DMS53 treated with DMSO at 0.1 percent for 48 hours (cell line): ENCODE measurements at regions not wholly inside any gene's neighbourhood (a gene's known extent, or its start where the extent isn't known, plus 50 kb on each side); places are given as distances from the start of the nearest gene placed in this dataset.
"Not testable (repeated sequence)": the region's sequence is repeated elsewhere in the genome, so short reads cannot be mapped to it uniquely, and the experiment has no call there.

ENCODE experiments used
- DNase-seq: peaks from one replicate; lab custom pipeline; 2025; ENCODE audit not compliant: unreplicated experiment; lab: John Stamatoyannopoulos, UW

- DNase-seq, result not testable (repeated sequence)
Measured at GRCh38 chr14:106482213-106482612, 955.8 kb downstream of the TMEM121 start.

- peak; percentile 0 for DNase-seq
Measured at GRCh38 chr14:106487600-106487999, 961.2 kb downstream of the TMEM121 start.

GRCh38 chr14:106488291-106488690 is 961.9 kb downstream of the TMEM121 start:
- DNase-seq, result no peak

GRCh38 chr14:106489112-106489881 is 962.9 kb downstream of the TMEM121 start:
- no peak for DNase-seq

DNA sequence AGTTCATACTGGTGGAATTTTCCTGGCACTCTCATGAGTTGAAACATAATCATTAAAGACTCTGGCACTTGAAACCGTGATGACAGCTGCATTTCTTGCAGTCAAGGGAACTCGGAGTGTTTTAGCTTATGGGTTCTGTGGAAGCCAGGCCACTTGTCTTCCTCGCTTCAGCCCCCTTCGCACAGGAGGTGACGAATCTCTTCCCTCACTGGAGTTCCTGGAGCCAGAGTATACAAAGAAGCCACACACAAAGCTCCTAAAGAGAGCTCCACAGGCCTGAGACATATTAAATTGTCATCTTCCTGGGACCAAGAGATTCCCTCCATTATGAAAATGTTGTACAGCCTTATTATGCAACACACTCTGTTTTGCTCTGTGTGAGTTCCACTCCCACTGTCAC is 964.1 kb downstream of the TMEM121 start:
- DNase-seq, result no peak

GRCh38 chr14:106491851-106492250 is 965.5 kb downstream of the TMEM121 start:
- DNase-seq, result peak; percentile 2

DNA sequence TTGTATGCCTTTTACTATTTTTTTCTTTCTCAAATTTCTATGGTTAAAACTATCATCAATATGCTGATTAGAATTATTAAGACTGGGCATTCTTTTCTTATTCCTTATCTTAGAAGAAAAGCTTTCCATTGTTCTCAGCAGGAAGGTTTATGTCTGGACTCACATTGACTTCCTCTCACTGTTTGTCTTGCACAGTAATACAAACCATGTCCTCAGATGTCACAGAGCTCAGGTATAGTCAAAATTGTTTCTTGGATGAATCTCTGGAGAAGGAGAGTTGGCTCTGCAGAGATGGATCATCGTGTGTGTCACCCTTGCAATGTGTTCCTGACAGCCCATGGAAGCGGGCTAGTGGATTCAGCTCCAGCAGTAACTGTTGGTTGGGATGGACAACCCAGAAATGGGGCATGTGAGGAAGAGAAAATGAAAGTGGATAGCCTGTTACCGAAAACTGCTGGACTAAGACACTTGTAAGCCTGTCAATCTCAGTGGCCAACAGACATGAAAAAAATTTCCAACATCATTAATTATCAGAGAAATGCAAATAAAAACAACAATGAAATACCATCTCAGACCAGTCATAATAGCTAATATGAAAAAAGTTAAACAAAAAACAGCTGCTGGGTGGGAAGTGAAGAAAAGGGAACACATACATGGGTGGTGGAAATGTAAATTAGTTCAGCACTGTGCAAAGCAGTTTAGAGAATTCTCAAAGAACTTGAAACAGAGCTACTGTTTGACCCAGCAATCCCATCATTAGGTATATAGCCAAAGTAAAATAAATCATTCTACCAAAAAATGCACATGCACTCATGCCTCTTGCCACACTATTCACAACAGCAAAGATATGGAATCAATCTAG is 967.8 kb downstream of the TMEM121 start:
- DNase-seq, result no peak

DNA sequence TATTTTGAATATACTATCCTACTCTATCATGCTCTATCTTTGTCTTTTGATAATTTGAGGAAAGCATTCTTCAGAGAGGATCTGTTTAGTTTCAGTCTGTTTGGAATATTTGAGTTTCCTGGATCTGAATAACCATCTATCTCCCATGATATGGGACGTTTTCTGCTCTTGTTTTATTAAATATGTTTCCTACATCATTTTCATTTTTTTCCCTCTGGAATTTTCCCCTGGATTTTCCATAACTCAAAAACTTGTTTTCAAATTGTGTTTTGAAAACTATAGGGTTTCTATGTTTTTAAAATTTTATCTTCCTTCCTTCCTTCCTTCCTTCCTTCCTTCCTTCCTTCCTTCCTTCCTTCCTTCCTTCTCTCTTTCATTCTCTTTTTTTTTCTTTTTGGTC is 974.2 kb downstream of the TMEM121 start:
- DNase-seq, result no peak

GRCh38 chr14:106501898-106502297 is 975.5 kb downstream of the TMEM121 start:
- no peak for DNase-seq

- DNase-seq, result no peak
Measured at GRCh38 chr14:106505366-106505765, 979.0 kb downstream of the TMEM121 start.

- DNase-seq, result no peak
Measured at GRCh38 chr14:106506881-106507305, 980.5 kb downstream of the TMEM121 start.

DNA sequence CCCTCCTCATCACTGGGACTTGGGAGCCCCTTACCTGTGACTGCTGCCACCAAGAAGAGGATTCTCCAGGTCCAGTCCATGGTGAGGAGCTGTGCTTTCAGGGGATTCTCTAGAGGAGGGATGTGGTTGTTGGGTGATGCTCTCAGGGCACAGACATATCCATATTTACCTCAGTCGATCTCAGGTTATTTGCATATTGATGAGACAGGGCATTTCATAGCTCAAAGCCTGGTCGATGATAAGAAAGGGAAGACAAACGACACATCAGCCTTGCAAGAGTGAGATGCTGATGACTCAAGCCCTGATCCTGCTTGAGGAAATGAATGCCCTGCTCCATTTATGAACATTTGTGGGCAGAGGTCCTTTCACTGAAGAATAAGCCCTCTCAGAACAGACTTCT is 981.0 kb downstream of the TMEM121 start:
- DNase-seq, result no peak

DNA sequence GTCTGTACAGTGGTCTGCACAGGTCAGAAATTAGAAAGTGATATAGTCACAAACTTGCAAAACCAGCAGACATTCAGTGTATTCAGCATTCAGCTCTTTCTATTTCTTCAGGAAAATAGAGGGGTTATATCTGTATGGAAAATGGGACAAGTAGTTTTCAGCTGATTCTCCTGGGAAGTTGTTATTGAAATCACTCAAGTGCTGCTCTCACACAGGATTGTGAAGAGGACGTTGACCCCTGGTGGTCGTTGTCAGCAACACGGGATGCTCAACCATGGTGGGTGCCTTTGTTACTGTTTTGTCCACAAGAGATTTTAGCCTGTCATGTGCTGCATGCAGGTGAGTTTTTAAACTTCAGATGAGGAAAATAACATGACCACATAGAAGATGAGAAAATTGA is 981.8 kb downstream of the TMEM121 start:
- no peak for DNase-seq

DNA sequence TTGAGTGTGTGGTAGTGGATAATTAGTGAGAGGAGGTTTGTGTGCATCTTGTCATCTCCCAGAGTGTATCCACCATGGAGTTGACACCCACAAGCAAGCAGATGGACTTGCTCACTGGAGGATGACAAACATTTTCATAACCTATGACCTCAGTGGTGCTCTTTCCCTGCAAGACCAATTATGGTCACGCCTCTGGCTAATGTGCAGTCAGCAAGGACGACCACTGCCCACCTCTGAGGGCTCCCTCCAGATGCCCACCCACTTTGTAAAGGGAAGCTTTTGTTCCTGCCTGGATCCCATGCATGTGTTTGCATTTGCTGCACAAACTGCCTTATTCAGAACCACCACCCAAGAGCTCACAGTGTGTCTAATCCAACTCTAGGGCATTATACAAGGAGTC is 982.8 kb downstream of the TMEM121 start:
- DNase-seq, result no peak

- DNase-seq, result no peak
Measured at GRCh38 chr14:106509807-106510206, 983.4 kb downstream of the TMEM121 start.

- no peak for DNase-seq
Measured at GRCh38 chr14:106511006-106511799, 984.8 kb downstream of the TMEM121 start.

DNA sequence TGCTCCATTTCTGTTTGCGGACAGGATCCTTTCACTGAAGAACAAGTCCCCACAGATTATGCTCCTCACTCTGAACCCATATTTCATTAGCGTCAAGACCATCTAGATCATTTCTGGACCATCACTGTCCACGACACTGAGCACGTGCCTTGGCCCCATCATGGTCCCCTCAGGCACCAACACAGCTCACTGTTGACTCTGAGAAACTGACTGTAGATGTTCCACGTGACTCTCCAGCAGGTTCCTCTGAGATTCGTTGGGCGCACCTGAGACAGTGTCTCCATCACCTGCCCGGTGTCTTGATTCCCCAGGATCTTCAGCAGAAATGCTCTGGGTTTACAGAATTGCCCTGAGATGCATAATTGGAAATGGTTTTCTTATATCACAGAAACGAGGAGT is 985.4 kb downstream of the TMEM121 start:
- no peak for DNase-seq

- DNase-seq, result no peak
Measured at GRCh38 chr14:106513302-106513701, 986.9 kb downstream of the TMEM121 start.

DNA sequence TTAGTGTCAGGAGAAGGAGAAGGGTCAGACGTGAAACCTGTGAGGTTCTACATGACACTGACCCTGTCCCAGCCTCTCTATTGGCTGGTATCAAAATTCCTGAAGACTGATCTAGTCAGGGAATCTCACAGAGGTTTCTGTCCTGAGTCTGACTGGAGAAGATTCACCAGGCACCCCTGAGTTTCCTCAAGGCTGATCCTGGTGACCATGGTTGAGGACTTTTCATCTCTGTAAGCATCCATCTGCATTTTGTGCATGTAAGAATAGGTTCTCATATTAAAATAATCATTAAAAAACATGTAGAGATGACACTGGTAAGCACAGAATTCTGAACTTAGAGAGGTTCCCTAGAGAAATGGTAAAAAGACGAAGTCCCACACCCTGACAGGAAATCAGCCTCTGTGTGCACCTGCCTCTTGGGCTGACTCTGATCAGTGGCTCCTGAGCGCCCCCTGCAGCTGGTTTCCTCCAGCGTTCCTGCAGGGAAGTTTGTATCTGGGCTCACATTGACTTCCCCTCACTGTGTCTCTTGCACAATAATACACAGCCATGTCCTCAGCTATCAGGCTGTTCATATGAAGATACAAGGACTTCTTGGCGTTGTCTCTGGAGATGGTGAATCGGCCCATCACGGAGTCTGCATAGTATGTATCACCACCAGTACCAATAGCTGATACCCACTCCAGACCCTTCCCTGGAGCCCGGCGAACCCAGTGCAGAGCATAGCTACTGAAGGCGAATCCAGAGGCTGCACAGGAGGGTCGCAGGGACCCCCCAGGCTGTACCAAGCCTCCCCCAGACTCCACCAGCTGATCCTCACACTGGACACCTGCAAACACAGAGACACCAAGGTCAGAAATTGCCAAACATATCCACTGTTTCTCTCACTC is 991.9 kb downstream of the TMEM121 start:
- DNase-seq, result no peak

DNA sequence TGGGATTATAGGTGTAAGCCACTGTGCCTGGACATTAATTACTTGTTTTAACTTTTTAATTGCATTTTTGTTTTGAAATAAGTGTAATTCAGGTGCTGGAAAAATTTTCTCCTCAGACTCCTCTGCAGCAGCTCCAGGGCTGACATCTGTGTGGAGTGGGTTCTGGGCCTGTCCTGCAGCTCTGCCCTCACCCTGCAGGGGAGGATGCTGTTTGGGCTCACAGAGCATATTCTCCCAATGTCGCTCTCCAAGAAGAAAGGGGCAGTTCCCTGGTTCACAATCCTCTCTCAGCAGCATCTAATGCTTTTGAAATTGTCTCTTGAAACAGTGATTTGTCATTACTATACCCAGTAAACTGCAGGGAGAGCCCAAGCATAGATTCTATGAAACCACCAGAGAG is 995.7 kb downstream of the TMEM121 start:
- not testable (repeated sequence) for DNase-seq
